ENCODE measurements at regions not wholly inside any gene's neighbourhood (a gene's known extent, or its start where the extent isn't known, plus 50 kb on each side); places are given as distances from the start of the nearest gene placed in this dataset.

- TF ChIP-seq NFRKB (IDR thresholded peaks at IDR 0.05; ENCODE audit: low read depth) (peak; percentile 98), GATAD2A (IDR thresholded peaks at IDR 0.05) (peak; percentile 25; the same call in 1 of the 2 replicates), ZNF146 (CRISPR knock-in tag; IDR thresholded peaks at IDR 0.05; ENCODE audit: unreplicated experiment) (no peak), NCOR1 (IDR thresholded peaks at IDR 0.05) (peak; percentile 80), SIN3A (IDR thresholded peaks at IDR 0.05; ENCODE audit: borderline replicate concordance in 2 of 2, control insufficient read depth in 1 of 2, low read depth in 2 of 2, low read length in 2 of 2) (no peak), STAT5A (IDR thresholded peaks at IDR 0.05; ENCODE audit: borderline replicate concordance, low read length) (peak; percentile 97), CLOCK (CRISPR knock-in tag; IDR thresholded peaks at IDR 0.05; ENCODE audit: borderline replicate concordance) (no peak), PHF8 (IDR thresholded peaks at IDR 0.05; ENCODE audit: borderline replicate concordance, low read length) (no peak), MAFF (IDR thresholded peaks at IDR 0.05; ENCODE audit: low read length) (no peak), ELF2 (CRISPR knock-in tag; IDR thresholded peaks at IDR 0.05) (no peak), MXI1 (IDR thresholded peaks at IDR 0.05; ENCODE audit: low read depth, low read length) (no peak), C11orf30 (IDR thresholded peaks at IDR 0.05; ENCODE audit: low read depth) (no peak), BRD4 (IDR thresholded peaks at IDR 0.05) (0 out of 2 replicates have a peak, but pooled peaks have one; percentile 10), CTCF (IDR thresholded peaks at IDR 0.05 in 2 of 3, conservative IDR thresholded peaks at IDR 0.05 in 1 of 3; ENCODE audit: insufficient read depth in 2 of 3, low read depth in 1 of 3, low read length in 3 of 3) (no peak), MITF (IDR thresholded peaks at IDR 0.05) (no peak), ZNF280B (CRISPR knock-in tag; IDR thresholded peaks at IDR 0.05) (no peak), ZFP1 (CRISPR knock-in tag; IDR thresholded peaks at IDR 0.05) (no peak), TCF3 (CRISPR knock-in tag; IDR thresholded peaks at IDR 0.05) (peak; percentile 86), GTF2B (IDR thresholded peaks at IDR 0.05; ENCODE audit: extremely low read depth, insufficient read length) (no peak), DACH1 (IDR thresholded peaks at IDR 0.05; ENCODE audit: partially characterized antibody) (peak; percentile 57), ZNF76 (CRISPR knock-in tag; IDR thresholded peaks at IDR 0.05; ENCODE audit: borderline replicate concordance) (no peak)
These were observed 229.6 kb upstream of the PGRMC2 start (continued) for GRCh38 chr4:128517096-128517738.
